HepG2 (cell line): ENCODE measurements at regions not wholly inside any gene's neighbourhood (a gene's known extent, or its start where the extent isn't known, plus 50 kb on each side); places are given as distances from the start of the nearest gene placed in this dataset.

Experiments used
- ATAC-seq: fragments of 200-7000 bp; cut with Tn5 transposase; 3 replicates; pipeline ENCODE4 v1.9.1; 2020; ENCODE audit warnings: mild to moderate bottlenecking, moderate library complexity
- BruUV-seq: library from RNA; stranded (reverse); fragments of 400-500 nt; replicated peaks from 2 replicates; lab custom pipeline; 2021; lab: Mats Ljungman, UMichigan
- CTCF ChIA-PET: fragments of 300-600 bp; formaldehyde crosslinking; extraction: SDS; loops from one replicate; lab custom pipeline; 2021; ENCODE audit warnings: low total read pairs, inconsistent platforms, low intra/inter-chr PET ratio; lab: Yijun Ruan, JAX
- POLR2A ChIA-PET: fragments of 350-600 bp; sonication (Branson Sonifier 250); formaldehyde crosslinking; loops from one replicate; lab custom pipeline; 2020; ENCODE audit warnings: antibody characterized with exemption, inconsistent platforms; lab: Yijun Ruan, JAX
- DNase-seq: peaks from one replicate; pipeline ENCODE4 v3.0.0-alpha.2; 2015; ENCODE audit warnings: low spot score
- FAIRE-seq: peaks from 3 replicates; lab custom pipeline; 2011; peaks lifted over from hg19 to GRCh38; lab: Jason Lieb, UNC
- H2AFZ ChIP-seq: one replicate; pipeline ENCODE4 v1.6.1; 2011; ENCODE audit warnings: low read length, inconsistent platforms
- H3K27ac ChIP-seq: fragments of 300-600 bp; 3 replicates; pipeline ENCODE4 v1.8.0; 2011; ENCODE audit warnings: mixed run types, mild to moderate bottlenecking, mixed read lengths, low read length, inconsistent platforms; ENCODE audit not compliant: insufficient read depth; ENCODE audit errors: extremely low read length
- H3K27me3 ChIP-seq, 2 experiments: fragments of 200-600 bp in 1 of 2; 2 replicates in 1 of 2; 3 replicates in 1 of 2; pipeline versions ENCODE4 v1.6.0 to v1.8.0; 2011; ENCODE audit warnings: low read length in 2 of 2, mild to moderate bottlenecking in 2 of 2, moderate library complexity in 2 of 2, inconsistent platforms in 1 of 2; ENCODE audit not compliant: insufficient read depth in 2 of 2, control insufficient read depth in 1 of 2
- H3K36me3 ChIP-seq, 2 experiments: fragments of 200-600 bp in 1 of 2; replicated peaks in 1 of 2; 2 replicates in 1 of 2; 3 replicates in 1 of 2; pipeline versions ENCODE4 v1.5.1 to v1.8.0; 2011; ENCODE audit warnings: low read length in 2 of 2, inconsistent platforms in 1 of 2; ENCODE audit not compliant: insufficient read depth in 2 of 2, control insufficient read depth in 1 of 2
- H3K4me1 ChIP-seq: 2 replicates; pipeline ENCODE4 v1.5.1; 2012; ENCODE audit warnings: low read length, inconsistent platforms; ENCODE audit not compliant: insufficient read depth
- H3K4me2 ChIP-seq: 2 replicates; pipeline ENCODE4 v1.6.0; 2011; ENCODE audit warnings: low read depth, low read length, inconsistent platforms
- H3K4me3 ChIP-seq, 3 experiments: fragments of 200-600 bp in 1 of 3; sonication (generic), shearing (Covaris generic) in 1 of 3; replicated peaks in 1 of 3; 2 replicates each; pipeline ENCODE4 v1.5.1; 2011 to 2016; ENCODE audit warnings: low read length in 3 of 3, inconsistent platforms in 2 of 3, low read depth in 2 of 3, mild to moderate bottlenecking in 2 of 3, control low read depth in 1 of 3, mixed read lengths in 1 of 3; ENCODE audit not compliant: insufficient read depth in 1 of 3
- H3K79me2 ChIP-seq: one replicate; pipeline ENCODE4 v1.6.1; 2011; ENCODE audit warnings: low read length, inconsistent platforms; ENCODE audit not compliant: insufficient read depth
- H3K9ac ChIP-seq: 2 replicates; pipeline ENCODE4 v1.6.0; 2011; ENCODE audit warnings: mild to moderate bottlenecking, low read depth, low read length, inconsistent platforms; ENCODE audit not compliant: insufficient read depth
- H3K9me3 ChIP-seq: 2 replicates; pipeline ENCODE4 v1.5.1; 2012; ENCODE audit warnings: mild to moderate bottlenecking, low read length
- H4K20me1 ChIP-seq: 2 replicates; pipeline ENCODE4 v1.6.0; 2011; ENCODE audit warnings: inconsistent platforms, mild to moderate bottlenecking, low read length, moderate library complexity; ENCODE audit not compliant: insufficient read depth
- GATAD1 ChIP-seq: IDR thresholded peaks from 2 replicates; pipeline ENCODE4 v1.6.1; 2016; ENCODE audit warnings: missing genetic modification reagents, missing compliant biosample characterization
- KDM6A ChIP-seq: IDR thresholded peaks from 2 replicates; pipeline ENCODE4 v1.6.1; 2016; ENCODE audit warnings: low read depth
- MAFK ChIP-seq, 2 experiments: IDR thresholded peaks in 1 of 2; conservative IDR thresholded peaks in 1 of 2; 2 replicates each; pipeline ENCODE4 v1.6.1; 2011; ENCODE audit warnings: improper control_type of control experiment in 2 of 2, low read length in 2 of 2
- MXD4 ChIP-seq: IDR thresholded peaks from 2 replicates; pipeline ENCODE4 v1.6.1; 2016; ENCODE audit warnings: mild to moderate bottlenecking, missing biosample characterization, missing genetic modification reagents
- U2AF1 ChIP-seq: fragments of 200-400 bp; formaldehyde crosslinking; optimal IDR thresholded peaks from 2 replicates; pipeline ENCODE3; 2017; ENCODE audit warnings: mild to moderate bottlenecking, low read depth, low read length
- ZBTB33 ChIP-seq: sonication (generic); formaldehyde crosslinking; IDR thresholded peaks from 2 replicates; pipeline ENCODE4 v1.4.0; 2020; ENCODE audit warnings: missing genetic modification reagents
- ZNF740 ChIP-seq: sonication (generic); formaldehyde crosslinking; IDR thresholded peaks from 2 replicates; pipeline ENCODE4 v1.4.0; 2020; ENCODE audit warnings: missing genetic modification reagents
- ZNF790 ChIP-seq: sonication (generic); formaldehyde crosslinking; IDR thresholded peaks from 2 replicates; pipeline ENCODE4 v1.8.0; 2022; ENCODE audit warnings: missing genetic modification reagents, mild to moderate bottlenecking, borderline replicate concordance
- ZSCAN30 ChIP-seq: sonication (generic); formaldehyde crosslinking; IDR thresholded peaks from 2 replicates; pipeline ENCODE4 v1.5.0; 2020; ENCODE audit warnings: mild to moderate bottlenecking, missing genetic modification reagents
- WGBS: methylation state at CpG from one replicate; pipeline ENCODE4 v1.1.6; 2017; ENCODE audit warnings: low lambda C conversion rate; 5-methylcytosine and 5-hydroxymethylcytosine counted together
- in situ Hi-C: cut with HindIII; loops from 2 replicates; pipeline ENCODE4 v1.10.0; 2017; ENCODE audit warnings: low pct_unique_long_range_greater_than_20kb; ENCODE audit not compliant: extremely low pct_ligation_motif_present
- intact Hi-C: fragments of 100-400 bp; cut with micrococcal nuclease; formaldehyde crosslinking; loops from one replicate; pipeline ENCODE4 v1.10.0; 2022; ENCODE audit not compliant: unreplicated experiment
- TF ChIP-seq, protein P1 (sequence below): IDR thresholded peaks from 2 replicates; pipeline ENCODE4 v1.6.1; 2012; ENCODE audit warnings: low read length, improper control_type of control experiment

- in situ Hi-C loops (no loop called here), intact Hi-C loops (no loop called here)
- H4K20me1 ChIP-seq = no peaks in the 10 kb centered on the region
- FAIRE-seq = no peak
- no peak overlapping the region for H3K4me2 ChIP-seq
- H3K79me2 ChIP-seq = no peaks in the 10 kb centered on the region
- H3K4me3 ChIP-seq = no peak overlapping the region
- DNase-seq = no peak
- H3K9ac ChIP-seq = no peak overlapping the region
- no peaks in the 10 kb centered on the region for H3K4me1 ChIP-seq
- H3K27ac ChIP-seq = no peak overlapping the region
- ChIA-PET POLR2A (no interaction called here), CTCF (no interaction called here)
- H3K9me3 ChIP-seq = peaks cover 73% of the 10 kb centered on the region
- H3K27me3 ChIP-seq = no peaks in the 10 kb centered on the region
- TF ChIP-seq ZNF790 (CRISPR knock-in tag) = no peak
- no peaks in the 10 kb centered on the region for H3K36me3 ChIP-seq
- 1% methylated on average over 2 of the region's 2 CpGs for WGBS
- H2AFZ ChIP-seq = no peak overlapping the region
- no peak for ATAC-seq
- BruUV-seq = no TSS peak
Measured at GRCh38 chr9:12266758-12267157, 426.4 kb upstream of the TYRP1 start.

- BruUV-seq = no TSS peak
Measured at GRCh38 chr9:12271421-12271891, 421.7 kb upstream of the TYRP1 start.

More at GRCh38 chr9:12271421-12271891, 421.7 kb upstream of the TYRP1 start:
- ChIA-PET POLR2A (no interaction called here), CTCF (no interaction called here)
- Histone ChIP-seq H3K4me1 (no peaks in the 10 kb centered on the region), H3K4me3 (no peak overlapping the region), H3K4me2 (no peak overlapping the region), H3K9ac (no peak overlapping the region), H3K27ac (no peak overlapping the region), H3K36me3 (no peaks in the 10 kb centered on the region), H4K20me1 (no peaks in the 10 kb centered on the region), H3K27me3 (no peaks in the 10 kb centered on the region), H2AFZ (no peak overlapping the region), H3K9me3 (peaks cover 84% of the 10 kb centered on the region), H3K79me2 (no peaks in the 10 kb centered on the region)
- TF ChIP-seq ZBTB33 (CRISPR knock-in tag) = no peak
- TF ChIP-seq MXD4 (CRISPR knock-in tag) = no peak
- TF ChIP-seq, protein P1, sequence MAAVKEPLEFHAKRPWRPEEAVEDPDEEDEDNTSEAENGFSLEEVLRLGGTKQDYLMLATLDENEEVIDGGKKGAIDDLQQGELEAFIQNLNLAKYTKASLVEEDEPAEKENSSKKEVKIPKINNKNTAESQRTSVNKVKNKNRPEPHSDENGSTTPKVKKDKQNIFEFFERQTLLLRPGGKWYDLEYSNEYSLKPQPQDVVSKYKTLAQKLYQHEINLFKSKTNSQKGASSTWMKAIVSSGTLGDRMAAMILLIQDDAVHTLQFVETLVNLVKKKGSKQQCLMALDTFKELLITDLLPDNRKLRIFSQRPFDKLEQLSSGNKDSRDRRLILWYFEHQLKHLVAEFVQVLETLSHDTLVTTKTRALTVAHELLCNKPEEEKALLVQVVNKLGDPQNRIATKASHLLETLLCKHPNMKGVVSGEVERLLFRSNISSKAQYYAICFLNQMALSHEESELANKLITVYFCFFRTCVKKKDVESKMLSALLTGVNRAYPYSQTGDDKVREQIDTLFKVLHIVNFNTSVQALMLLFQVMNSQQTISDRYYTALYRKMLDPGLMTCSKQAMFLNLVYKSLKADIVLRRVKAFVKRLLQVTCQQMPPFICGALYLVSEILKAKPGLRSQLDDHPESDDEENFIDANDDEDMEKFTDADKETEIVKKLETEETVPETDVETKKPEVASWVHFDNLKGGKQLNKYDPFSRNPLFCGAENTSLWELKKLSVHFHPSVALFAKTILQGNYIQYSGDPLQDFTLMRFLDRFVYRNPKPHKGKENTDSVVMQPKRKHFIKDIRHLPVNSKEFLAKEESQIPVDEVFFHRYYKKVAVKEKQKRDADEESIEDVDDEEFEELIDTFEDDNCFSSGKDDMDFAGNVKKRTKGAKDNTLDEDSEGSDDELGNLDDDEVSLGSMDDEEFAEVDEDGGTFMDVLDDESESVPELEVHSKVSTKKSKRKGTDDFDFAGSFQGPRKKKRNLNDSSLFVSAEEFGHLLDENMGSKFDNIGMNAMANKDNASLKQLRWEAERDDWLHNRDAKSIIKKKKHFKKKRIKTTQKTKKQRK = no peak
- no peak for TF ChIP-seq U2AF1
- no peak for TF ChIP-seq KDM6A (CRISPR knock-in tag)
- TF ChIP-seq ZNF740 (CRISPR knock-in tag) = no peak
- TF ChIP-seq GATAD1 (CRISPR knock-in tag) = no peak
- no peak for TF ChIP-seq ZSCAN30 (CRISPR knock-in tag)
- TF ChIP-seq MAFK (conservative IDR thresholded peaks at IDR 0.05 in 1 of 2, IDR thresholded peaks at IDR 0.05 in 1 of 2; ENCODE audit: low read length in 2 of 2) = peak; percentile 9 to 42; a peak in 2 of 4 replicates
- WGBS = 3% methylated on average over 3 of the region's 3 CpGs
- no peak for FAIRE-seq
- in situ Hi-C loops = no loop called here
- intact Hi-C loops = no loop called here
- no peak for ATAC-seq
- DNase-seq = no peak
